Endothelial cell (in vitro differentiated cells): ENCODE measurements at regions not wholly inside any gene's neighbourhood (a gene's known extent, or its start where the extent isn't known, plus 50 kb on each side); places are given as distances from the start of the nearest gene placed in this dataset.

Source experiments
- DNase-seq: peaks from one replicate; pipeline ENCODE4 v3.0.0; 2021; ENCODE audit warnings: low spot score
- H3K27ac Mint-ChIP-seq: one replicate; pipeline ENCODE4 v1.8.0; 2021; ENCODE audit warnings: mixed read lengths, inconsistent platforms; ENCODE audit not compliant: unreplicated experiment
- H3K27me3 Mint-ChIP-seq: one replicate; pipeline ENCODE4 v1.8.0; 2021; ENCODE audit warnings: mild to moderate bottlenecking, moderate library complexity, mixed read lengths, inconsistent platforms; ENCODE audit not compliant: unreplicated experiment
- H3K36me3 Mint-ChIP-seq: one replicate; pipeline ENCODE4 v1.8.0; 2021; ENCODE audit warnings: mild to moderate bottlenecking, low read depth, mixed read lengths, inconsistent platforms; ENCODE audit not compliant: unreplicated experiment
- H3K4me1 Mint-ChIP-seq: one replicate; pipeline ENCODE4 v1.8.0; 2021; ENCODE audit warnings: mild to moderate bottlenecking, mixed read lengths, inconsistent platforms; ENCODE audit not compliant: unreplicated experiment
- H3K4me3 Mint-ChIP-seq: one replicate; pipeline ENCODE4 v1.8.0; 2021; ENCODE audit warnings: mild to moderate bottlenecking, mixed read lengths, inconsistent platforms; ENCODE audit not compliant: unreplicated experiment
- H3K9me3 Mint-ChIP-seq: one replicate; pipeline ENCODE4 v1.8.0; 2021; ENCODE audit warnings: mixed read lengths, inconsistent platforms; ENCODE audit not compliant: unreplicated experiment
- TF ChIP-seq, protein P1 (sequence below): fragments of 200-600 bp; sonication (generic); IDR thresholded peaks from one replicate; pipeline ENCODE4 v1.5.0; 2021; ENCODE audit warnings: antibody characterized with exemption; ENCODE audit not compliant: unreplicated experiment

DNA sequence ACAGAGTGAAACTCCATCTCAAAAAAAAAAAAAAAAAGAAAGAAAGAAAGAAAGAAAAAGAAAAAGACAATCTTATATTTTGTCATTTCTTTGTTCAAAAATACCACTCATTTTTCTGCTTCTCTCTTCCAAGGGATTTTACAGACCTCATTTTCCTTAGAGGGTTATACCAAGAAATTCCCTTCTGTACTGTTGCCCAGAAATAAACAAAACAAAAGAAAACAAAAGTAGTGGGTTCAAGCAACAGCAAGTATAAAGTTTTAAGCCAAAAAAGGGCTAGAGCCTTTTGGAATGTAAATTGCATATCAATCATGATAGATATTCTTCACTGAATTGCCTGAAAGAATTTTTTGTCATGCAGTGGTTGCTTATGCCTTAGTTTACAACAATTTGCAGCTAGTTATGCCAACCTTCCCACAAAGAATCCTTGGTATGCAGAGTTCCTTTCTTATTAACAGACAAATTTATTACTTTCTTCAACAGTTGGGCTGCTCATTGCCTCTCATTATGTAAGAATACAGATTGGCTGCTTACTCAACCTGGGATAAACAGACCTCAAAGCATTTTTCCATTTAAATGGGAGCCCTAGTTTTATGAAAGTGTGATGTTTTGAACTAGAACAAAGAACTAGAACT is 129.1 kb upstream of the PPFIA2 start:
- H3K4me3 Mint-ChIP-seq: no peak overlapping the region
- H3K9me3 Mint-ChIP-seq: no peaks in the 10 kb centered on the region
- H3K27ac Mint-ChIP-seq: no peak overlapping the region
- H3K36me3 Mint-ChIP-seq: no peaks in the 10 kb centered on the region
- no peak for DNase-seq
- TF ChIP-seq, protein P1, sequence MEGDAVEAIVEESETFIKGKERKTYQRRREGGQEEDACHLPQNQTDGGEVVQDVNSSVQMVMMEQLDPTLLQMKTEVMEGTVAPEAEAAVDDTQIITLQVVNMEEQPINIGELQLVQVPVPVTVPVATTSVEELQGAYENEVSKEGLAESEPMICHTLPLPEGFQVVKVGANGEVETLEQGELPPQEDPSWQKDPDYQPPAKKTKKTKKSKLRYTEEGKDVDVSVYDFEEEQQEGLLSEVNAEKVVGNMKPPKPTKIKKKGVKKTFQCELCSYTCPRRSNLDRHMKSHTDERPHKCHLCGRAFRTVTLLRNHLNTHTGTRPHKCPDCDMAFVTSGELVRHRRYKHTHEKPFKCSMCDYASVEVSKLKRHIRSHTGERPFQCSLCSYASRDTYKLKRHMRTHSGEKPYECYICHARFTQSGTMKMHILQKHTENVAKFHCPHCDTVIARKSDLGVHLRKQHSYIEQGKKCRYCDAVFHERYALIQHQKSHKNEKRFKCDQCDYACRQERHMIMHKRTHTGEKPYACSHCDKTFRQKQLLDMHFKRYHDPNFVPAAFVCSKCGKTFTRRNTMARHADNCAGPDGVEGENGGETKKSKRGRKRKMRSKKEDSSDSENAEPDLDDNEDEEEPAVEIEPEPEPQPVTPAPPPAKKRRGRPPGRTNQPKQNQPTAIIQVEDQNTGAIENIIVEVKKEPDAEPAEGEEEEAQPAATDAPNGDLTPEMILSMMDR: no peak
- peaks cover 2% of the 10 kb centered on the region for H3K4me1 Mint-ChIP-seq
- no peaks in the 10 kb centered on the region for H3K27me3 Mint-ChIP-seq

DNA sequence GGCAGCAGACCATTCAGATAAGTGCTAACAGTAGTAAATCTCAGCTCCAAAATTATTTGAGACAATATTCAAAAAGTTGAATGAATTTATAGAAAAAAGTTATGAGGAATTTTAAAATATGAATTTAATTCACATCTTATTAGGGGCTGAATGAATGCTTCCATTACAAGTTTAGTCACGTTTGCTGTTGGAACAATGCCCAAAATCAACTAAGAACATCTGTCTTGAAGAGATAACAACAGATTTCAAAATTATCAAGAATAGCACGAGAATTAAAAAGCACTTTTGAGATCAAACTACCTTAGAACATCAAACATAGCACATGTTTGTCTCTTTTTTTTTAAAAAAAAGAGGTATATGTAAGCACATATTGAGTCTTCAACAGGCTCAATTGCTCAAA is 115.4 kb upstream of the PPFIA2 start:
- Mint-ChIP-seq H3K4me3 (no peak overlapping the region), H3K4me1 (no peaks in the 10 kb centered on the region), H3K27ac (no peak overlapping the region), H3K9me3 (no peaks in the 10 kb centered on the region), H3K36me3 (no peaks in the 10 kb centered on the region), H3K27me3 (no peaks in the 10 kb centered on the region)
- DNase-seq: no peak
- TF ChIP-seq, protein P1: no peak

DNA sequence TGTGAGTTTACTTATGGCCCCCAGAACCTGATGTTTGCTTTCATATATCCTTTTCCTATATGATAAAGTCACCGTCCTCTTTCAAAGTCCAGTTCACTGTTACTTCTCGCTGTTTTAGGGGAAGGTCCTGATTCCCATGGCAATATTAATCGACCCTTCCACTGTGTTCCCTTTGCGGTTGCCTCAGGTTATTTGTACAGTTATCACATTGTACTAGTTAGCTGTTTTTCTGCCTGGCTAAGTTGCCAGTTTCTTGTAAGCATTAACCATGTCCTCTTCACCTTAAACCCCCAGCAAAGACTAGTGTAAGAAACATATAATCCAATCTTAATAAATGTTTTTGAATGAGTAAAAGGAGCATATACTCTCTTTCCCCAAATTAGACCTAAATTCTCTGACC is 115.0 kb upstream of the PPFIA2 start:
- Mint-ChIP-seq H3K36me3 (no peaks in the 10 kb centered on the region), H3K4me1 (no peaks in the 10 kb centered on the region), H3K4me3 (no peak overlapping the region), H3K9me3 (no peaks in the 10 kb centered on the region), H3K27ac (no peak overlapping the region), H3K27me3 (no peaks in the 10 kb centered on the region)
- no peak for DNase-seq
- TF ChIP-seq, protein P1: no peak

DNA sequence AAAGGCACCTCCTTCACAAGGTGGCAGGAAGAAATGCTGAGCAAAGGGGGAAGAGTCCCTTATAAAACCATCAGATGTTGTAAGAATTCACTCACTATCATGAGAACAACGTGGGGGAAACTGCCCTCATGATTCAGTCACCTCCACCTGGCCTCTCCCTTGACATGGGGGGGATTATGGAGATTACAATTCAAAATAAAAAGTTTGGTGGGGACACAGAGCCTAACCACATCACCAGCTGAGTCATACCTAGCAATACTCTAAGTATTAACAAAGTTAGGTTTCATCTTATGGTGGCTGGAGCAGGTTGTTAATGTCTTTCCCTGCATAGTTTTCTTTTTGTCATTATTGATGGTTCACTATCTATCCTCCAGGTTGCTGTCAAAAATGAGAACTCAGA is 113.2 kb upstream of the PPFIA2 start:
- TF ChIP-seq, protein P1: no peak
- Mint-ChIP-seq H3K9me3 (no peaks in the 10 kb centered on the region), H3K4me3 (no peak overlapping the region), H3K27ac (no peak overlapping the region), H3K36me3 (no peaks in the 10 kb centered on the region), H3K4me1 (no peaks in the 10 kb centered on the region), H3K27me3 (no peaks in the 10 kb centered on the region)
- DNase-seq: no peak

DNA sequence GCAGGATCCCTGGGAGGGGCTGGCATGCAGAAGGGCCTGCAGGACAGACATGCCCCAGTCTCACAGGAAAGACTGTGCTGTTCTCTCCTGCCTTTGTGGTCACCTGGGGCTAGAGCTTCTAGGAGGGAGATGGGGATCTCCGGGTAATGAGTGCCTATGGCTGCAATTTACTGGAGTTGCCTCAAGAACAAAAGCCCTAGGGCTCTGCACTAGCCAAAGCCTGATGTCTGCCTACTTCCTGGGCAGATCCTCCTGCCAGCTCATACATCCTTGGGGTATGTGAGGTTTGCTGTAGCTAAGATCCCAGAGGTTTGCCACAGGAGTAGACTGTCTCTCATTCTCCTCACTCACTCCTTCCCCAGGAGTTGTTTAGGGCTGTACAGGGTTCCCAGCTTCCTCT is 106.9 kb upstream of the PPFIA2 start:
- TF ChIP-seq, protein P1: no peak
- no peak overlapping the region for H3K4me3 Mint-ChIP-seq
- no peaks in the 10 kb centered on the region for H3K4me1 Mint-ChIP-seq
- H3K9me3 Mint-ChIP-seq: no peaks in the 10 kb centered on the region
- no peak overlapping the region for H3K27ac Mint-ChIP-seq
- no peaks in the 10 kb centered on the region for H3K27me3 Mint-ChIP-seq
- DNase-seq: no peak
- no peaks in the 10 kb centered on the region for H3K36me3 Mint-ChIP-seq
